A549 (cell line): ENCODE measurements at regions not wholly inside any gene's neighbourhood (a gene's known extent, or its start where the extent isn't known, plus 50 kb on each side); places are given as distances from the start of the nearest gene placed in this dataset.

Experiments used
- ATAC-seq, 2 experiments: fragments of 200-7000 bp in 1 of 2; fragments of >200 bp in 1 of 2; cut with Nextera tagmentation in 1 of 2; cut with Tn5 transposase in 1 of 2; 3 replicates each; pipeline versions ENCODE4 v1.8.0 to v1.9.1; 2018 to 2020; ENCODE audit warnings: mild to moderate bottlenecking in 1 of 2, moderate library complexity in 1 of 2
- CTCF ChIA-PET: fragments of 300-600 bp; sonication (Branson Sonifier 250); formaldehyde crosslinking; extraction: SDS; loops from one replicate; lab custom pipeline; 2021; ENCODE audit warnings: antibody characterized with exemption, inconsistent platforms; lab: Yijun Ruan, JAX
- POLR2A ChIA-PET: fragments of 350-600 bp; formaldehyde crosslinking; extraction: SDS; loops from one replicate; lab custom pipeline; 2021; ENCODE audit warnings: antibody characterized with exemption, inconsistent platforms; lab: Yijun Ruan, JAX
- DNase-seq, 2 experiments: peaks; one replicate each; pipeline versions ENCODE4 v3.0.0 to v3.0.0-alpha.2; 2011 to 2016; ENCODE audit warnings: low read depth in 1 of 2, low spot score in 1 of 2
- FAIRE-seq: peaks from 2 replicates; lab custom pipeline; 2011; peaks lifted over from hg19 to GRCh38; lab: Jason Lieb, UNC
- H3K27ac ChIP-seq, 2 experiments: fragments of >200 bp; sonication (Bioruptor Twin); formaldehyde crosslinking; 3 replicates each; pipeline ENCODE4 v1.5.1; 2016 to 2017
- H3K4me1 ChIP-seq: fragments of >200 bp; sonication (Bioruptor Twin); formaldehyde crosslinking; 3 replicates; pipeline ENCODE4 v1.6.1; 2016
- H3K4me2 ChIP-seq: fragments of >200 bp; sonication (Bioruptor Twin); formaldehyde crosslinking; 3 replicates; pipeline ENCODE4 v1.6.1; 2016
- H3K4me3 ChIP-seq: fragments of >200 bp; sonication (Bioruptor Twin); formaldehyde crosslinking; 3 replicates; pipeline ENCODE4 v1.5.1; 2016
- H3K9me3 ChIP-seq: fragments of >200 bp; sonication (Bioruptor Twin); formaldehyde crosslinking; 3 replicates; pipeline ENCODE4 v1.6.1; 2016
- CBX2 ChIP-seq: fragments of 200-600 bp; sonication (generic); IDR thresholded peaks from 2 replicates; pipeline ENCODE4 v1.6.1; 2016; ENCODE audit warnings: low read depth, mild to moderate bottlenecking, borderline replicate concordance
- CEBPB ChIP-seq, 2 experiments: fragments of >200 bp in 1 of 2; sonication (Bioruptor Twin) in 1 of 2; formaldehyde crosslinking in 1 of 2; IDR thresholded peaks; 2 replicates each; pipeline ENCODE4 v1.6.1; 2012 to 2016
- CHD2 ChIP-seq: fragments of 150-350 bp; IDR thresholded peaks from 2 replicates; pipeline ENCODE4 v1.6.1; 2014; ENCODE audit warnings: low read length; ENCODE audit not compliant: partially characterized antibody
- CHD4 ChIP-seq: fragments of 200-600 bp; sonication (generic); IDR thresholded peaks from 2 replicates; pipeline ENCODE4 v1.6.1; 2016; ENCODE audit warnings: antibody characterized with exemption, mild to moderate bottlenecking, borderline replicate concordance
- E2F6 ChIP-seq: IDR thresholded peaks from 2 replicates; pipeline ENCODE4 v1.6.1; 2012; ENCODE audit warnings: low read depth, borderline replicate concordance
- EHF ChIP-seq: fragments of 250-450 bp; sonication (Bioruptor Pico); IDR thresholded peaks from 2 replicates; pipeline ENCODE4 v1.5.0; 2020; ENCODE audit warnings: mild to moderate bottlenecking
- EHMT2 ChIP-seq: fragments of 200-600 bp; sonication (generic); IDR thresholded peaks from 2 replicates; pipeline ENCODE4 v1.6.1; 2016; ENCODE audit warnings: antibody characterized with exemption, low read depth, mild to moderate bottlenecking, moderate library complexity
- EP300 ChIP-seq, 2 experiments: fragments of >200 bp; sonication (Bioruptor Twin); formaldehyde crosslinking; IDR thresholded peaks; 2 replicates in 1 of 2; 3 replicates in 1 of 2; pipeline ENCODE4 v1.6.1; 2016 to 2017
- FOSL2 ChIP-seq, 2 experiments: fragments of 450-650 bp in 1 of 2; fragments of >200 bp in 1 of 2; sonication (Bioruptor Twin) in 1 of 2; formaldehyde crosslinking; IDR thresholded peaks; 2 replicates each; pipeline versions ENCODE4 v1.5.0 to v1.6.1; 2016 to 2020; ENCODE audit warnings: mild to moderate bottlenecking in 1 of 2, moderate library complexity in 1 of 2
- GATA3 ChIP-seq: IDR thresholded peaks from 2 replicates; pipeline ENCODE4 v1.6.1; 2012; ENCODE audit warnings: borderline replicate concordance
- HES2 ChIP-seq: fragments of >200 bp; sonication (Bioruptor Twin); formaldehyde crosslinking; IDR thresholded peaks from 2 replicates; pipeline ENCODE4 v1.6.1; 2016
- HEYL ChIP-seq: fragments of 250-450 bp; sonication (Bioruptor Pico); IDR thresholded peaks from 2 replicates; pipeline ENCODE4 v1.8.0; 2021; ENCODE audit warnings: mild to moderate bottlenecking, moderate library complexity
- HOXB13 ChIP-seq: fragments of 250-450 bp; sonication (Bioruptor Pico); IDR thresholded peaks from 2 replicates; pipeline ENCODE4 v1.5.0; 2020; ENCODE audit warnings: low read depth, mild to moderate bottlenecking, moderate library complexity
- JUNB ChIP-seq: fragments of >200 bp; sonication (Bioruptor Twin); formaldehyde crosslinking; IDR thresholded peaks from 2 replicates; pipeline ENCODE4 v1.6.1; 2016
- KDM1A ChIP-seq: fragments of 200-600 bp; sonication (generic); IDR thresholded peaks from 2 replicates; pipeline ENCODE4 v1.6.1; 2016; ENCODE audit warnings: low read depth, mild to moderate bottlenecking
- MAX ChIP-seq: IDR thresholded peaks from 2 replicates; pipeline ENCODE4 v1.6.1; 2012
- MYC ChIP-seq: IDR thresholded peaks from 2 replicates; pipeline ENCODE4 v1.6.1; 2012; ENCODE audit warnings: mild to moderate bottlenecking, inconsistent platforms, low read length, improper control_type of control experiment, borderline replicate concordance
- NFE2L2 ChIP-seq: fragments of 150-350 bp; conservative IDR thresholded peaks from 2 replicates; pipeline ENCODE4 v1.6.1; 2014; ENCODE audit warnings: low read length
- NPAS2 ChIP-seq: fragments of 250-450 bp; sonication (Bioruptor Pico); IDR thresholded peaks from 2 replicates; pipeline ENCODE4 v1.8.0; 2022; ENCODE audit warnings: mild to moderate bottlenecking, moderate library complexity, borderline replicate concordance
- PHF8 ChIP-seq: fragments of 200-600 bp; sonication (generic); IDR thresholded peaks from 2 replicates; pipeline ENCODE4 v1.6.1; 2016; ENCODE audit warnings: low read depth, mild to moderate bottlenecking, antibody characterized with exemption, moderate library complexity, borderline replicate concordance
- POLR2A ChIP-seq: IDR thresholded peaks from 2 replicates; pipeline ENCODE4 v1.6.1; 2012; ENCODE audit warnings: mild to moderate bottlenecking, low read length
- RAD21 ChIP-seq, 2 experiments: fragments of >200 bp in 1 of 2; sonication (Bioruptor Twin) in 1 of 2; formaldehyde crosslinking in 1 of 2; IDR thresholded peaks in 1 of 2; conservative IDR thresholded peaks in 1 of 2; 2 replicates in 1 of 2; 3 replicates in 1 of 2; pipeline ENCODE4 v1.6.1; 2012 to 2018; ENCODE audit warnings: inconsistent platforms in 1 of 2
- RARB ChIP-seq: fragments of 250-450 bp; sonication (Bioruptor Pico); IDR thresholded peaks from 2 replicates; pipeline ENCODE4 v1.8.0; 2021; ENCODE audit warnings: mild to moderate bottlenecking, moderate library complexity
- REST ChIP-seq: fragments of 200-600 bp; sonication (generic); IDR thresholded peaks from 2 replicates; pipeline ENCODE4 v1.6.1; 2016; ENCODE audit warnings: antibody characterized with exemption, mild to moderate bottlenecking, moderate library complexity
- RNF2 ChIP-seq: fragments of 200-600 bp; sonication (generic); IDR thresholded peaks from 2 replicates; pipeline ENCODE4 v1.6.1; 2016; ENCODE audit warnings: low read depth, mild to moderate bottlenecking, antibody characterized with exemption, moderate library complexity, borderline replicate concordance
- SMC3 ChIP-seq: fragments of >200 bp; sonication (Bioruptor Twin); formaldehyde crosslinking; IDR thresholded peaks from 3 replicates; pipeline ENCODE4 v1.6.1; 2018; ENCODE audit warnings: inconsistent platforms
- TFCP2L1 ChIP-seq: fragments of 250-450 bp; sonication (Bioruptor Pico); IDR thresholded peaks from 2 replicates; pipeline ENCODE4 v1.5.0; 2021; ENCODE audit warnings: mild to moderate bottlenecking
- TP53 ChIP-seq: fragments of 250-450 bp; sonication (Bioruptor Pico); IDR thresholded peaks from 2 replicates; pipeline ENCODE4 v1.5.0; 2021; ENCODE audit warnings: mild to moderate bottlenecking, moderate library complexity
- WGBS: methylation state at CpG from one replicate; pipeline ENCODE4 v1.1.6; 2017; ENCODE audit errors: missing lambda C conversion rate; 5-methylcytosine and 5-hydroxymethylcytosine counted together

- ChIA-PET POLR2A (no interaction called here), CTCF (no interaction called here)
- Histone ChIP-seq H3K4me2 (no peak overlapping the region), H3K4me1 (no peaks in the 10 kb centered on the region), H3K9me3 (no peaks in the 10 kb centered on the region), H3K27ac (no peak overlapping the region), H3K4me3 (no peak overlapping the region)
- FAIRE-seq = no peak
- 3% methylated on average over 5 of the region's 5 CpGs for WGBS
- no peak for ATAC-seq
- no peak for TF ChIP-seq JUNB
- no peak for TF ChIP-seq RAD21 (conservative IDR thresholded peaks at IDR 0.05 in 1 of 2, IDR thresholded peaks at IDR 0.05 in 1 of 2)
- no peak for TF ChIP-seq SMC3
- no peak for TF ChIP-seq POLR2A
- TF ChIP-seq EHF = no peak
- TF ChIP-seq GATA3 = no peak
- no peak for TF ChIP-seq CHD2
- TF ChIP-seq RNF2 = no peak
- TF ChIP-seq E2F6 = no peak
- no peak for TF ChIP-seq HEYL (CRISPR knock-in tag)
- no peak for TF ChIP-seq MYC
- TF ChIP-seq FOSL2 (IDR thresholded peaks at IDR 0.05) = no peak
- no peak for TF ChIP-seq FOSL2 (CRISPR knock-in tag; IDR thresholded peaks at IDR 0.05)
- DNase-seq = no peak
Observed at GRCh38 chr16:5895976-5896375, 798.4 kb upstream of the EEF2KMT start.

GRCh38 chr16:5895137-5895536 lies 797.5 kb upstream of the EEF2KMT start:
- Histone ChIP-seq H3K27ac (no peak overlapping the region), H3K4me3 (no peak overlapping the region), H3K9me3 (no peaks in the 10 kb centered on the region), H3K4me1 (no peaks in the 10 kb centered on the region), H3K4me2 (no peak overlapping the region)
- 10% methylated on average over 4 of the region's 4 CpGs for WGBS
- ChIA-PET CTCF (no interaction called here), POLR2A (no interaction called here)
- DNase-seq = no peak
- no peak for ATAC-seq
- FAIRE-seq = no peak
- no peak for TF ChIP-seq EP300 (IDR thresholded peaks at IDR 0.05)
- no peak for TF ChIP-seq NPAS2 (CRISPR knock-in tag)
- no peak for TF ChIP-seq HEYL (CRISPR knock-in tag)
- TF ChIP-seq HES2 = no peak
- TF ChIP-seq REST = no peak
- no peak for TF ChIP-seq NFE2L2
- no peak for TF ChIP-seq TP53
- no peak for TF ChIP-seq EHMT2
- TF ChIP-seq MAX = no peak
- no peak for TF ChIP-seq KDM1A
- no peak for TF ChIP-seq CBX2
- TF ChIP-seq PHF8 = no peak
- no peak for TF ChIP-seq SMC3
- TF ChIP-seq RARB (CRISPR knock-in tag) = no peak
- TF ChIP-seq TFCP2L1 (CRISPR knock-in tag) = no peak
- no peak for TF ChIP-seq CHD4
- TF ChIP-seq HOXB13 (CRISPR knock-in tag) = no peak
- no peak for TF ChIP-seq RAD21 (conservative IDR thresholded peaks at IDR 0.05 in 1 of 2, IDR thresholded peaks at IDR 0.05 in 1 of 2)
- no peak for TF ChIP-seq CEBPB (IDR thresholded peaks at IDR 0.05)
